Activated gamma-delta T cell treated with anti-CD3 and anti-CD28 coated beads, Interleukin-2, amount 50 U/mL, for 16 hours (primary cell): ENCODE measurements at regions not wholly inside any gene's neighbourhood (a gene's known extent, or its start where the extent isn't known, plus 50 kb on each side); places are given as distances from the start of the nearest gene placed in this dataset.

Experiments
- DNase-seq: peaks from one replicate; pipeline ENCODE4 v3.0.0-alpha.2; 2020; ENCODE audit warnings: low read depth

- DNase-seq = no peak
Observed at GRCh38 chr14:97299661-97300060, 502.5 kb downstream of the VRK1 start.

GRCh38 chr14:97301931-97302559 lies 504.9 kb downstream of the VRK1 start:
- no peak for DNase-seq

- no peak for DNase-seq
Observed at GRCh38 chr14:97306133-97306759, 509.1 kb downstream of the VRK1 start.

GRCh38 chr14:97306760-97307246 lies 509.6 kb downstream of the VRK1 start:
- no peak for DNase-seq

GRCh38 chr14:97311411-97311810 lies 514.2 kb downstream of the VRK1 start:
- DNase-seq = no peak

- DNase-seq = no peak
Observed at GRCh38 chr14:97312910-97313309, 515.7 kb downstream of the VRK1 start.

- DNase-seq = no peak
Observed at GRCh38 chr14:97315790-97316189, 518.6 kb downstream of the VRK1 start.

- DNase-seq = no peak
Observed at GRCh38 chr14:97318380-97318779, 521.2 kb downstream of the VRK1 start.

- no peak for DNase-seq
Observed at GRCh38 chr14:97319691-97320090, 522.5 kb downstream of the VRK1 start.

GRCh38 chr14:97328743-97329142 lies 531.6 kb downstream of the VRK1 start:
- DNase-seq = no peak

GRCh38 chr14:97329701-97330100 lies 532.5 kb downstream of the VRK1 start:
- DNase-seq = no peak

- no peak for DNase-seq
Observed at GRCh38 chr14:97331058-97331457, 533.9 kb downstream of the VRK1 start.

GRCh38 chr14:97331526-97331925 lies 534.3 kb downstream of the VRK1 start:
- no peak for DNase-seq

- no peak for DNase-seq
Observed at GRCh38 chr14:97336179-97336578, 539.0 kb downstream of the VRK1 start.

- no peak for DNase-seq
Observed at GRCh38 chr14:97336816-97337215, 539.6 kb downstream of the VRK1 start.

- DNase-seq = no peak
Observed at GRCh38 chr14:97337267-97337666, 540.1 kb downstream of the VRK1 start.

GRCh38 chr14:97337670-97338069 lies 540.5 kb downstream of the VRK1 start:
- no peak for DNase-seq

GRCh38 chr14:97344666-97345065 lies 547.5 kb downstream of the VRK1 start:
- DNase-seq = no peak

GRCh38 chr14:97346675-97347074 lies 549.5 kb downstream of the VRK1 start:
- no peak for DNase-seq

GRCh38 chr14:97349463-97349862 lies 552.3 kb downstream of the VRK1 start:
- DNase-seq = no peak

GRCh38 chr14:97349946-97350345 lies 552.8 kb downstream of the VRK1 start:
- DNase-seq = no peak

- DNase-seq = no peak
Observed at GRCh38 chr14:97350415-97350814, 553.2 kb downstream of the VRK1 start.

GRCh38 chr14:97350894-97351731 lies 553.9 kb downstream of the VRK1 start:
- no peak for DNase-seq
